Uterus (tissue), 3 donors: ENCODE measurements at regions not wholly inside any gene's neighbourhood (a gene's known extent, or its start where the extent isn't known, plus 50 kb on each side); places are given as distances from the start of the nearest gene placed in this dataset.

Experiments used
- DNase-seq, 2 donors: peaks; one replicate each; pipeline ENCODE4 v3.0.0-alpha.2; 2019 to 2020
- H3K27ac ChIP-seq, 2 donors: fragments of 200-600 bp; sonication (generic); 1 replicate in 1 of 2; 2 replicates in 1 of 2; pipeline ENCODE4 v1.5.1; 2016 to 2018
- H3K27me3 ChIP-seq, 2 donors: fragments of 200-600 bp; sonication (generic); one replicate each; pipeline ENCODE4 v1.5.1; 2018 to 2019; ENCODE audit warnings: control low read depth in 1 of 2
- H3K36me3 ChIP-seq, 2 donors: fragments of 200-600 bp; sonication (generic); one replicate each; pipeline ENCODE4 v1.5.1; 2019; ENCODE audit warnings: control low read depth in 1 of 2
- H3K4me1 ChIP-seq, 2 donors: fragments of 200-600 bp; sonication (generic); one replicate each; pipeline ENCODE4 v1.5.1; 2018 to 2019; ENCODE audit warnings: control low read depth in 1 of 2
- H3K4me3 ChIP-seq, 2 donors: fragments of 200-600 bp; sonication (generic); 1 replicate in 1 of 2; 2 replicates in 1 of 2; pipeline ENCODE4 v1.5.1; 2018 to 2019; ENCODE audit warnings: mild to moderate bottlenecking in 1 of 2
- H3K9me3 ChIP-seq, 2 donors: fragments of 200-600 bp; sonication (generic); one replicate each; pipeline ENCODE4 v1.5.1; 2019; ENCODE audit warnings: control low read depth in 1 of 2
- CTCF ChIP-seq, 4 experiments: fragments of 200-600 bp in 2 of 4; fragments of 450-650 bp in 2 of 4; sonication (generic) in 2 of 4; IDR thresholded peaks; one replicate each; pipeline ENCODE4 v1.5.1; 2016 to 2019; ENCODE audit warnings: antibody characterized with exemption in 4 of 4, mild to moderate bottlenecking in 2 of 4, moderate library complexity in 1 of 4
- POLR2A ChIP-seq, 2 donors: fragments of 450-650 bp; IDR thresholded peaks; one replicate each; pipeline ENCODE4 v1.6.1; 2016; ENCODE audit warnings: antibody characterized with exemption in 2 of 2, mild to moderate bottlenecking in 1 of 2, moderate library complexity in 1 of 2
- intact Hi-C: fragments of 100-400 bp; cut with DNase I; formaldehyde crosslinking; loops from one replicate; pipeline ENCODE4 v1.15.1; 2023; ENCODE audit warnings: low total_unique reads
- donor health status: DM: yes; HTN: yes; CAD: no.

DNA sequence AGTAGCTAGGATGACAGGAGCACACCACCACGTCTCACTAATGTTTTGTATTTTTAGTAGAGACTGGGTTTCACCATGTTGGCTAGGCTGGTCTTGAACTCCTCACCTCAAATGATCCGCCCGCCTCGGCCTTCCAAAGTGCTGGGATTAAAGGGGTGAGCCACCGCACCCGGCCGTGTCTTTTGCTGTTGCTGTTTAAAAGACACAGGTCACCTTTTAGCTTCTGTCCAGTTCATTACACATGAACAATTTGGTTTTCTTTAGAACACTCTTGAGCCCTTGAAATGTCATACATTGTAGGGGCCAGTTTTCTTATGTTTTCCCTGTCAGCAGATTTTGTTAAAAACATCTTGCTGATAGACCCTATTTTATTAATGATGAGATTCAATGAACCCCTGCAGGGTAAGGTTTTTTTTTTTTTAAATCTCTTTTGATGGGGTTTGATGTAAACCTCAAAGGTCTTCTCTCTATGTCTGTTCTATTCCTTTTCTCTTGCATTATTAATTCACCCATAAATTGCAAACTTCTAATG, 61.0 kb upstream of the AGPS start:
- H3K4me3 ChIP-seq, result no peak overlapping the region

GRCh38 chr2:177332026-177332991, 60.3 kb upstream of the AGPS start:
- intact Hi-C loops, result loop anchor here (5.0 kb wide), 1 partner anchor 160 kb away; no protein-coding TSS in a partner anchor
- DNase-seq, result peak; percentile 47 to 68
- TF ChIP-seq CTCF (IDR thresholded peaks at IDR 0.05) (peak; percentile 66 to 77 (median 74)), POLR2A (IDR thresholded peaks at IDR 0.05) (no peak)
- Histone ChIP-seq H3K4me1 (no peaks in the 10 kb centered on the region), H3K36me3 (no peaks in the 10 kb centered on the region), H3K27ac (peak overlapping the region; percentile 56 to 65), H3K27me3 (no peaks in the 10 kb centered on the region), H3K9me3 (no peaks in the 10 kb centered on the region), H3K4me3 (no peak overlapping the region)

More for the DNA sequence above, 61.0 kb upstream of the AGPS start:
- H3K9me3 ChIP-seq, result no peaks in the 10 kb centered on the region
- H3K36me3 ChIP-seq, result no peaks in the 10 kb centered on the region
- no peak for DNase-seq
- no peak for TF ChIP-seq CTCF (IDR thresholded peaks at IDR 0.05)
- no peak for TF ChIP-seq POLR2A (IDR thresholded peaks at IDR 0.05)
- H3K27ac ChIP-seq, result peak overlapping the region; percentile 56 to 65
- H3K4me1 ChIP-seq, result no peaks in the 10 kb centered on the region
- no peaks in the 10 kb centered on the region for H3K27me3 ChIP-seq
- intact Hi-C loops, result loop anchor here (5.0 kb wide), 1 partner anchor 159 kb away; no protein-coding TSS in a partner anchor

- Histone ChIP-seq H3K36me3 (no peaks in the 10 kb centered on the region), H3K4me3 (no peak overlapping the region), H3K9me3 (no peaks in the 10 kb centered on the region), H3K27me3 (no peaks in the 10 kb centered on the region), H3K4me1 (no peaks in the 10 kb centered on the region), H3K27ac (peak overlapping the region; percentile 56 to 65)
- DNase-seq, result no peak
- TF ChIP-seq CTCF (IDR thresholded peaks at IDR 0.05), result no peak
- intact Hi-C loops, result loop anchor here (5.0 kb wide), 1 partner anchor 161 kb away; no protein-coding TSS in a partner anchor
These were observed 59.6 kb upstream of the AGPS start for GRCh38 chr2:177332992-177333388.

GRCh38 chr2:177334940-177335543, 57.5 kb upstream of the AGPS start:
- no peaks in the 10 kb centered on the region for H3K27me3 ChIP-seq
- H3K9me3 ChIP-seq, result no peaks in the 10 kb centered on the region
- TF ChIP-seq CTCF (IDR thresholded peaks at IDR 0.05) (peak; percentile 88 to 94 (median 92)), POLR2A (IDR thresholded peaks at IDR 0.05) (no peak)
- H3K36me3 ChIP-seq, result no peaks in the 10 kb centered on the region
- H3K27ac ChIP-seq, result no peak overlapping the region
- intact Hi-C loops, result loop anchor here (5.0 kb wide), 1 partner anchor 163 kb away; no protein-coding TSS in a partner anchor
- no peaks in the 10 kb centered on the region for H3K4me1 ChIP-seq
- no peak overlapping the region for H3K4me3 ChIP-seq
- DNase-seq, result peak in 1 of 2 donors; percentile 35
